ENCODE measurements at regions not wholly inside any gene's neighbourhood (a gene's known extent, or its start where the extent isn't known, plus 50 kb on each side); places are given as distances from the start of the nearest gene placed in this dataset.

GRCh38 chr15:55031727-55032126 lies 165.0 kb downstream of the RSL24D1 start:
- no peak for DNase-seq (ENCODE audit: low read depth in 1 of 2, low spot score in 1 of 2)

GRCh38 chr15:55026381-55026780 lies 170.4 kb downstream of the RSL24D1 start:
- no peak for DNase-seq (ENCODE audit: low read depth in 1 of 2, low spot score in 1 of 2)

- no peak for DNase-seq (ENCODE audit: low read depth in 1 of 2, low spot score in 1 of 2)
Observed at GRCh38 chr15:55017635-55018034, 179.1 kb downstream of the RSL24D1 start.

GRCh38 chr15:55016225-55016624 lies 180.5 kb downstream of the RSL24D1 start:
- no peak for DNase-seq (ENCODE audit: low read depth in 1 of 2, low spot score in 1 of 2)

GRCh38 chr15:55015093-55015445 lies 181.7 kb downstream of the RSL24D1 start:
- DNase-seq (ENCODE audit: low read depth in 1 of 2, low spot score in 1 of 2), result no peak

- no peak for DNase-seq (ENCODE audit: low read depth in 1 of 2, low spot score in 1 of 2)
Observed at GRCh38 chr15:55014391-55015092, 182.2 kb downstream of the RSL24D1 start.

- DNase-seq (ENCODE audit: low read depth in 1 of 2, low spot score in 1 of 2), result no peak
Observed at GRCh38 chr15:55008421-55008820, 188.3 kb downstream of the RSL24D1 start.

GRCh38 chr15:55007561-55007960 lies 189.2 kb downstream of the RSL24D1 start:
- no peak for DNase-seq (ENCODE audit: low read depth in 1 of 2, low spot score in 1 of 2)

- no peak for DNase-seq (ENCODE audit: low read depth in 1 of 2, low spot score in 1 of 2)
Observed at GRCh38 chr15:55005679-55006078, 191.1 kb downstream of the RSL24D1 start.

GRCh38 chr15:55003965-55004873 lies 192.5 kb downstream of the RSL24D1 start:
- DNase-seq (ENCODE audit: low read depth in 1 of 2, low spot score in 1 of 2), result no peak

- DNase-seq (ENCODE audit: low read depth in 1 of 2, low spot score in 1 of 2), result no peak
Observed at GRCh38 chr15:54998661-54999060, 198.1 kb downstream of the RSL24D1 start.

GRCh38 chr15:54990793-54991192 lies 205.9 kb downstream of the RSL24D1 start:
- no peak for DNase-seq (ENCODE audit: low read depth in 1 of 2, low spot score in 1 of 2)

- DNase-seq (ENCODE audit: low read depth in 1 of 2, low spot score in 1 of 2), result no peak
Observed at GRCh38 chr15:54987881-54988280, 208.9 kb downstream of the RSL24D1 start.

GRCh38 chr15:54979964-54980363 lies 216.8 kb downstream of the RSL24D1 start:
- no peak for DNase-seq (ENCODE audit: low read depth in 1 of 2, low spot score in 1 of 2)

- DNase-seq (ENCODE audit: low read depth in 1 of 2, low spot score in 1 of 2), result no peak
Observed at GRCh38 chr15:54962637-54963036, 234.1 kb downstream of the RSL24D1 start.

- DNase-seq (ENCODE audit: low read depth in 1 of 2, low spot score in 1 of 2), result no peak
Observed at GRCh38 chr15:54960266-54960665, 236.5 kb downstream of the RSL24D1 start.

- no peak for DNase-seq (ENCODE audit: low read depth in 1 of 2, low spot score in 1 of 2)
Observed at GRCh38 chr15:54941417-54941816, 255.3 kb downstream of the RSL24D1 start.

GRCh38 chr15:54917312-54917711 lies 279.4 kb downstream of the RSL24D1 start:
- no peak for DNase-seq (ENCODE audit: low read depth in 1 of 2, low spot score in 1 of 2)

- no peak for DNase-seq (ENCODE audit: low read depth in 1 of 2, low spot score in 1 of 2)
Observed at GRCh38 chr15:54915380-54915779, 281.4 kb downstream of the RSL24D1 start.

- DNase-seq (ENCODE audit: low read depth in 1 of 2, low spot score in 1 of 2), result no peak
Observed at GRCh38 chr15:54884312-54884711, 312.4 kb downstream of the RSL24D1 start.

GRCh38 chr15:54859982-54860381 lies 336.8 kb downstream of the RSL24D1 start:
- no peak for DNase-seq (ENCODE audit: low read depth in 1 of 2, low spot score in 1 of 2)

- no peak for DNase-seq (ENCODE audit: low read depth in 1 of 2, low spot score in 1 of 2)
Observed at GRCh38 chr15:54854667-54855066, 342.1 kb downstream of the RSL24D1 start.
